ENCODE measurements at regions not wholly inside any gene's neighbourhood (a gene's known extent, or its start where the extent isn't known, plus 50 kb on each side); places are given as distances from the start of the nearest gene placed in this dataset.

GRCh38 chr3:167054926-167055325 lies 325.2 kb downstream of the ZBBX start:
- intact Hi-C loops (cut with DNase I) = no loop called here
- H3K27me3 ChIP-seq = no peaks in the 10 kb centered on the region
- H3K9me3 ChIP-seq = no peaks in the 10 kb centered on the region
- H3K4me3 ChIP-seq = no peak overlapping the region
- no peaks in the 10 kb centered on the region for H3K36me3 ChIP-seq
- 43% methylated on average over 2 of the region's 2 CpGs for WGBS
- H3K4me1 ChIP-seq = no peaks in the 10 kb centered on the region
- DNase-seq (ENCODE audit: extremely low spot score) = no peak
- no peak for TF ChIP-seq POLR2A (IDR thresholded peaks at IDR 0.05; ENCODE audit: low read depth)
- TF ChIP-seq POLR2AphosphoS5 (IDR thresholded peaks at IDR 0.05) = no peak
- H3K27ac ChIP-seq (replicated peaks in 1 of 4) = no peak overlapping the region

DNA sequence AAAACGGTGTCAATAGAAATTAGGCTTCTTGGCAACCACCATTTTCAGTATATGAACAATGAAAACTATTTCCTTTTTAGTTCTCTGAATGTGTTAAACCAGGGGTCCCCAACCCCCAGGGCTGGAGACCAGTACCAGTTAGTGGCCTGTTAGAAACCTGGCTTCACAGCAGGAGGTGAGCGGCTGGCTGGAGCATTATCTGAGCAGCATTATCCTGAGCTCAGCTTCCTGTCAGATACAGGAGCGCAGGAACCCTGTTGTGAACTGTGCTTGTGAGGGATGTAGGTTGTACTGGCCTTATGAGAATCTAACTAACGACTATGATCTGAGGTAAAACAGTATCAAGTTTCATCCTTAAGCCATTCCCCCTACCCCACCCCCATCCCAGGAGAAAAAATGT lies 328.7 kb downstream of the ZBBX start:
- Histone ChIP-seq H3K4me1 (no peaks in the 10 kb centered on the region), H3K9me3 (no peaks in the 10 kb centered on the region), H3K4me3 (no peak overlapping the region), H3K36me3 (no peaks in the 10 kb centered on the region), H3K27me3 (no peaks in the 10 kb centered on the region), H3K27ac (replicated peaks in 1 of 4) (no peak overlapping the region)
- WGBS = 87% methylated on average over 4 of the region's 4 CpGs
- DNase-seq (ENCODE audit: extremely low spot score) = no peak
- TF ChIP-seq CTCF (IDR thresholded peaks at IDR 0.05) = no peak
- no peak for TF ChIP-seq EP300 (IDR thresholded peaks at IDR 0.05)
- TF ChIP-seq POLR2A (IDR thresholded peaks at IDR 0.05; ENCODE audit: low read depth) = no peak
- no peak for TF ChIP-seq POLR2AphosphoS5 (IDR thresholded peaks at IDR 0.05)
- intact Hi-C loops (cut with DNase I) = no loop called here

DNA sequence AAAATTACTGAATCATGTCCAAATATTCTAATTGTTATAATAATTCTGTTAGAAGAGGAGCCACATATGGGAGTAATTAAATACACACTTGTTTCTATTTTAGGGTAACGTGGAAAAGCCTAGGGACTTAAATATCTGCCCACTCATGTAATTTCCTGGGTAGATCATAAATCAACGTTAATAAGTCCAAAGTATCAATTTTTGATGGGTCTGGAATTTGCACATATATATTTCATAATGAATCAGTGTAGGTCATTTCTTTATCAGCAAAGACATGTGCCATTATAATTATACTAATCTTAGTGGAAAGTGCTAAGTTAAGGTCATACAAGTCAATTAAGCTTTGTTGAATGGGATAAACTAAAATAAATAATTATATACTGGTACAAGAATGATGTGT lies 346.2 kb downstream of the ZBBX start:
- TF ChIP-seq EP300 (IDR thresholded peaks at IDR 0.05) = no peak
- no peak for TF ChIP-seq POLR2A (IDR thresholded peaks at IDR 0.05; ENCODE audit: low read depth)
- TF ChIP-seq CTCF (IDR thresholded peaks at IDR 0.05) = no peak
- TF ChIP-seq POLR2AphosphoS5 (IDR thresholded peaks at IDR 0.05) = no peak
- Histone ChIP-seq H3K4me3 (no peak overlapping the region), H3K36me3 (no peaks in the 10 kb centered on the region), H3K4me1 (peaks cover 0 to 8% (median 0%) of the 10 kb centered on the region in 4 donors), H3K27me3 (no peaks in the 10 kb centered on the region), H3K9me3 (no peaks in the 10 kb centered on the region), H3K27ac (replicated peaks in 1 of 4) (no peak overlapping the region)
- 54% methylated on average over 2 of the region's 2 CpGs for WGBS
- intact Hi-C loops (cut with DNase I) = no loop called here
- DNase-seq (ENCODE audit: extremely low spot score) = no peak

- TF ChIP-seq POLR2A (IDR thresholded peaks at IDR 0.05; ENCODE audit: low read depth) (no peak), EP300 (IDR thresholded peaks at IDR 0.05) (no peak), POLR2AphosphoS5 (IDR thresholded peaks at IDR 0.05) (no peak), CTCF (IDR thresholded peaks at IDR 0.05) (peak; percentile 43 to 49 (median 48))
- no peaks in the 10 kb centered on the region for H3K36me3 ChIP-seq
- no peak for DNase-seq (ENCODE audit: extremely low spot score)
- 30% methylated on average over 5 of the region's 5 CpGs for WGBS
- H3K9me3 ChIP-seq = no peaks in the 10 kb centered on the region
- H3K27ac ChIP-seq (replicated peaks in 1 of 4) = no peak overlapping the region
- peaks cover 0 to 8% (median 0%) of the 10 kb centered on the region in 4 donors for H3K4me1 ChIP-seq
- no peaks in the 10 kb centered on the region for H3K27me3 ChIP-seq
- intact Hi-C loops (cut with DNase I) = no loop called here
- H3K4me3 ChIP-seq = no peak overlapping the region
Observed at GRCh38 chr3:167032267-167032876, 347.7 kb downstream of the ZBBX start.

DNA sequence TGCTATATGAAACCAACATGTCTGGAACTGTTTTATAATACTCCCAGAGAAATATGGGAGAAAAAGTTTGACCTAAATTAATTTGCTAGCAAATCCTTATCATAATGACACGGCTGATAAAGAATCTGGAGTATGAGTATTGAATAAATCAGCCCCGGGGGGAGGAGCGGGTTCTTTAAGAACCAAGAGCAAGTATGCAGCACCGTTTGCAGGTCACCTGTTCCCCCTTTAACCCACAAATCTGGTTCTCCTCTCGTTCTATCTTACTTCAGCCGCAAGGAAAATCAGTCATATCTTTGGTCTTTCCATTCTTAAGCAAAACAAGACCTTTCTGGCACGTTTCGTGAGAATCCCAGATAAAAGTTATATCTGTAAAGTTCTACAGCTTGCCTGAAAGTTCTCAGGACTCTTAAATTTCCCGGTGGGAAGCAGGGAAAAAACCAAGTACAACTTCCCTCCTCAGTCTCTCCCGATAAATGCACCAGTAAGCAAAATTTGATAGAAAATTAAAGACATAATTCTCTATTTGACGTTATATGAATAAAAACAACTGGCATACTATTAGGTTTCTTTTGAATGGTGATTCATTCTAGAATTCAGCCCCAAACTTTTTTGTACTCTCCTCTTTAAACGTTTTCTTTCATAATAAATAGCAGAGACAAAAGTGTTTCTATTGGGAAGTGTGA lies 348.6 kb downstream of the ZBBX start:
- peaks cover 0 to 8% (median 0%) of the 10 kb centered on the region in 4 donors for H3K4me1 ChIP-seq
- no peaks in the 10 kb centered on the region for H3K36me3 ChIP-seq
- intact Hi-C loops (cut with DNase I) = no loop called here
- no peak overlapping the region for H3K27ac ChIP-seq (replicated peaks in 1 of 4)
- TF ChIP-seq EP300 (IDR thresholded peaks at IDR 0.05) = no peak
- TF ChIP-seq POLR2AphosphoS5 (IDR thresholded peaks at IDR 0.05) = no peak
- TF ChIP-seq CTCF (IDR thresholded peaks at IDR 0.05) = no peak
- no peak for TF ChIP-seq POLR2A (IDR thresholded peaks at IDR 0.05; ENCODE audit: low read depth)
- no peaks in the 10 kb centered on the region for H3K27me3 ChIP-seq
- no peak overlapping the region for H3K4me3 ChIP-seq
- no peaks in the 10 kb centered on the region for H3K9me3 ChIP-seq
- 71% methylated on average over 12 of the region's 12 CpGs for WGBS
- DNase-seq (ENCODE audit: extremely low spot score) = no peak

Measured in esophagus muscularis mucosa (tissue), 4 donors.